HCT116 (cell line): ENCODE measurements at regions not wholly inside any gene's neighbourhood (a gene's known extent, or its start where the extent isn't known, plus 50 kb on each side); places are given as distances from the start of the nearest gene placed in this dataset.

Source experiments
- CEBPB ChIP-seq: IDR thresholded peaks from 2 replicates; pipeline ENCODE4 v1.6.1; 2012; ENCODE audit warnings: low read depth
- EZH2 ChIP-seq: fragments of 200-600 bp; sonication (generic); IDR thresholded peaks from 2 replicates; pipeline ENCODE4 v1.6.1; 2017; ENCODE audit warnings: antibody characterized with exemption, mixed run types
- EZH2phosphoT487 ChIP-seq: fragments of 200-600 bp; IDR thresholded peaks from 2 replicates; pipeline ENCODE4 v1.6.1; 2018; ENCODE audit warnings: antibody characterized with exemption, borderline replicate concordance
- FOSL1 ChIP-seq: IDR thresholded peaks from 2 replicates; pipeline ENCODE4 v1.6.1; 2012; ENCODE audit warnings: low read depth
- JUND ChIP-seq: IDR thresholded peaks from 2 replicates; pipeline ENCODE4 v1.6.1; 2012
- POLR2A ChIP-seq: IDR thresholded peaks from 2 replicates; pipeline ENCODE4 v1.7.0; 2011; ENCODE audit warnings: borderline replicate concordance; ENCODE audit not compliant: insufficient read depth, insufficient read length; ENCODE audit errors: extremely low read depth
- YY1 ChIP-seq: IDR thresholded peaks from 2 replicates; pipeline ENCODE4 v1.6.1; 2011; ENCODE audit warnings: low read length, low read depth, moderate library complexity, mild to moderate bottlenecking; ENCODE audit not compliant: insufficient replicate concordance; ENCODE audit errors: extremely low read depth
- TF ChIP-seq, protein P1 (sequence below), 3 experiments: fragments of 200-600 bp in 1 of 3; sonication (generic) in 1 of 3; IDR thresholded peaks in 2 of 3; conservative IDR thresholded peaks in 1 of 3; 2 replicates each; pipeline ENCODE4 v1.5.1; 2012 to 2017; ENCODE audit warnings: low read depth in 2 of 3, low read length in 2 of 3, antibody characterized with exemption in 1 of 3, borderline replicate concordance in 1 of 3, control low read depth in 1 of 3, mild to moderate bottlenecking in 1 of 3, mixed read lengths in 1 of 3, mixed run types in 1 of 3, moderate library complexity in 1 of 3; ENCODE audit not compliant: insufficient read depth in 1 of 3
- TF ChIP-seq, protein P2 (sequence below): IDR thresholded peaks from 2 replicates; pipeline ENCODE4 v1.6.1; 2011; ENCODE audit warnings: mild to moderate bottlenecking, low read length, moderate library complexity; ENCODE audit not compliant: insufficient replicate concordance; ENCODE audit errors: extremely low read depth
- TF ChIP-seq, protein P3 (sequence below): IDR thresholded peaks from 2 replicates; pipeline ENCODE4 v1.6.1; 2012
- TF ChIP-seq, protein P4 (sequence below): IDR thresholded peaks from 2 replicates; pipeline ENCODE4 v1.6.1; 2012; ENCODE audit warnings: low read depth

GRCh38 chr4:113835005-113835404 lies 73.5 kb upstream of the CAMK2D start:
- TF ChIP-seq, protein P1, sequence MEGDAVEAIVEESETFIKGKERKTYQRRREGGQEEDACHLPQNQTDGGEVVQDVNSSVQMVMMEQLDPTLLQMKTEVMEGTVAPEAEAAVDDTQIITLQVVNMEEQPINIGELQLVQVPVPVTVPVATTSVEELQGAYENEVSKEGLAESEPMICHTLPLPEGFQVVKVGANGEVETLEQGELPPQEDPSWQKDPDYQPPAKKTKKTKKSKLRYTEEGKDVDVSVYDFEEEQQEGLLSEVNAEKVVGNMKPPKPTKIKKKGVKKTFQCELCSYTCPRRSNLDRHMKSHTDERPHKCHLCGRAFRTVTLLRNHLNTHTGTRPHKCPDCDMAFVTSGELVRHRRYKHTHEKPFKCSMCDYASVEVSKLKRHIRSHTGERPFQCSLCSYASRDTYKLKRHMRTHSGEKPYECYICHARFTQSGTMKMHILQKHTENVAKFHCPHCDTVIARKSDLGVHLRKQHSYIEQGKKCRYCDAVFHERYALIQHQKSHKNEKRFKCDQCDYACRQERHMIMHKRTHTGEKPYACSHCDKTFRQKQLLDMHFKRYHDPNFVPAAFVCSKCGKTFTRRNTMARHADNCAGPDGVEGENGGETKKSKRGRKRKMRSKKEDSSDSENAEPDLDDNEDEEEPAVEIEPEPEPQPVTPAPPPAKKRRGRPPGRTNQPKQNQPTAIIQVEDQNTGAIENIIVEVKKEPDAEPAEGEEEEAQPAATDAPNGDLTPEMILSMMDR (IDR thresholded peaks at IDR 0.05 in 2 of 3, conservative IDR thresholded peaks at IDR 0.05 in 1 of 3; ENCODE audit: borderline replicate concordance in 1 of 3, insufficient read depth in 1 of 3, low read depth in 2 of 3, low read length in 2 of 3), result no peak
- TF ChIP-seq POLR2A (no peak), JUND (no peak), EZH2 (no peak), CEBPB (no peak), EZH2phosphoT487 (no peak), FOSL1 (no peak), YY1 (no peak)
- TF ChIP-seq, protein P2, sequence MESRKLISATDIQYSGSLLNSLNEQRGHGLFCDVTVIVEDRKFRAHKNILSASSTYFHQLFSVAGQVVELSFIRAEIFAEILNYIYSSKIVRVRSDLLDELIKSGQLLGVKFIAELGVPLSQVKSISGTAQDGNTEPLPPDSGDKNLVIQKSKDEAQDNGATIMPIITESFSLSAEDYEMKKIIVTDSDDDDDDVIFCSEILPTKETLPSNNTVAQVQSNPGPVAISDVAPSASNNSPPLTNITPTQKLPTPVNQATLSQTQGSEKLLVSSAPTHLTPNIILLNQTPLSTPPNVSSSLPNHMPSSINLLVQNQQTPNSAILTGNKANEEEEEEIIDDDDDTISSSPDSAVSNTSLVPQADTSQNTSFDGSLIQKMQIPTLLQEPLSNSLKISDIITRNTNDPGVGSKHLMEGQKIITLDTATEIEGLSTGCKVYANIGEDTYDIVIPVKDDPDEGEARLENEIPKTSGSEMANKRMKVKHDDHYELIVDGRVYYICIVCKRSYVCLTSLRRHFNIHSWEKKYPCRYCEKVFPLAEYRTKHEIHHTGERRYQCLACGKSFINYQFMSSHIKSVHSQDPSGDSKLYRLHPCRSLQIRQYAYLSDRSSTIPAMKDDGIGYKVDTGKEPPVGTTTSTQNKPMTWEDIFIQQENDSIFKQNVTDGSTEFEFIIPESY, result no peak
- TF ChIP-seq, protein P3, sequence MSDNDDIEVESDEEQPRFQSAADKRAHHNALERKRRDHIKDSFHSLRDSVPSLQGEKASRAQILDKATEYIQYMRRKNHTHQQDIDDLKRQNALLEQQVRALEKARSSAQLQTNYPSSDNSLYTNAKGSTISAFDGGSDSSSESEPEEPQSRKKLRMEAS, result no peak
- TF ChIP-seq, protein P4, sequence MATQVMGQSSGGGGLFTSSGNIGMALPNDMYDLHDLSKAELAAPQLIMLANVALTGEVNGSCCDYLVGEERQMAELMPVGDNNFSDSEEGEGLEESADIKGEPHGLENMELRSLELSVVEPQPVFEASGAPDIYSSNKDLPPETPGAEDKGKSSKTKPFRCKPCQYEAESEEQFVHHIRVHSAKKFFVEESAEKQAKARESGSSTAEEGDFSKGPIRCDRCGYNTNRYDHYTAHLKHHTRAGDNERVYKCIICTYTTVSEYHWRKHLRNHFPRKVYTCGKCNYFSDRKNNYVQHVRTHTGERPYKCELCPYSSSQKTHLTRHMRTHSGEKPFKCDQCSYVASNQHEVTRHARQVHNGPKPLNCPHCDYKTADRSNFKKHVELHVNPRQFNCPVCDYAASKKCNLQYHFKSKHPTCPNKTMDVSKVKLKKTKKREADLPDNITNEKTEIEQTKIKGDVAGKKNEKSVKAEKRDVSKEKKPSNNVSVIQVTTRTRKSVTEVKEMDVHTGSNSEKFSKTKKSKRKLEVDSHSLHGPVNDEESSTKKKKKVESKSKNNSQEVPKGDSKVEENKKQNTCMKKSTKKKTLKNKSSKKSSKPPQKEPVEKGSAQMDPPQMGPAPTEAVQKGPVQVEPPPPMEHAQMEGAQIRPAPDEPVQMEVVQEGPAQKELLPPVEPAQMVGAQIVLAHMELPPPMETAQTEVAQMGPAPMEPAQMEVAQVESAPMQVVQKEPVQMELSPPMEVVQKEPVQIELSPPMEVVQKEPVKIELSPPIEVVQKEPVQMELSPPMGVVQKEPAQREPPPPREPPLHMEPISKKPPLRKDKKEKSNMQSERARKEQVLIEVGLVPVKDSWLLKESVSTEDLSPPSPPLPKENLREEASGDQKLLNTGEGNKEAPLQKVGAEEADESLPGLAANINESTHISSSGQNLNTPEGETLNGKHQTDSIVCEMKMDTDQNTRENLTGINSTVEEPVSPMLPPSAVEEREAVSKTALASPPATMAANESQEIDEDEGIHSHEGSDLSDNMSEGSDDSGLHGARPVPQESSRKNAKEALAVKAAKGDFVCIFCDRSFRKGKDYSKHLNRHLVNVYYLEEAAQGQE, result no peak
